Uterus (tissue), 3 donors: ENCODE measurements at regions not wholly inside any gene's neighbourhood (a gene's known extent, or its start where the extent isn't known, plus 50 kb on each side); places are given as distances from the start of the nearest gene placed in this dataset.

Source experiments
- DNase-seq, 2 donors: peaks; one replicate each; pipeline ENCODE4 v3.0.0-alpha.2; 2019 to 2020
- H3K27ac ChIP-seq, 2 donors: fragments of 200-600 bp; sonication (generic); 1 replicate in 1 of 2; 2 replicates in 1 of 2; pipeline ENCODE4 v1.5.1; 2016 to 2018
- H3K27me3 ChIP-seq, 2 donors: fragments of 200-600 bp; sonication (generic); one replicate each; pipeline ENCODE4 v1.5.1; 2018 to 2019; ENCODE audit warnings: control low read depth in 1 of 2
- H3K36me3 ChIP-seq, 2 donors: fragments of 200-600 bp; sonication (generic); one replicate each; pipeline ENCODE4 v1.5.1; 2019; ENCODE audit warnings: control low read depth in 1 of 2
- H3K4me1 ChIP-seq, 2 donors: fragments of 200-600 bp; sonication (generic); one replicate each; pipeline ENCODE4 v1.5.1; 2018 to 2019; ENCODE audit warnings: control low read depth in 1 of 2
- H3K4me3 ChIP-seq, 2 donors: fragments of 200-600 bp; sonication (generic); 1 replicate in 1 of 2; 2 replicates in 1 of 2; pipeline ENCODE4 v1.5.1; 2018 to 2019; ENCODE audit warnings: mild to moderate bottlenecking in 1 of 2
- H3K9me3 ChIP-seq, 2 donors: fragments of 200-600 bp; sonication (generic); one replicate each; pipeline ENCODE4 v1.5.1; 2019; ENCODE audit warnings: control low read depth in 1 of 2
- POLR2A ChIP-seq, 2 donors: fragments of 450-650 bp; IDR thresholded peaks; one replicate each; pipeline ENCODE4 v1.6.1; 2016; ENCODE audit warnings: antibody characterized with exemption in 2 of 2, mild to moderate bottlenecking in 1 of 2, moderate library complexity in 1 of 2
- intact Hi-C: fragments of 100-400 bp; cut with DNase I; formaldehyde crosslinking; loops from one replicate; pipeline ENCODE4 v1.15.1; 2023; ENCODE audit warnings: low total_unique reads
- TF ChIP-seq, protein P1 (sequence below), 4 experiments: fragments of 200-600 bp in 2 of 4; fragments of 450-650 bp in 2 of 4; sonication (generic) in 2 of 4; IDR thresholded peaks; one replicate each; pipeline ENCODE4 v1.5.1; 2016 to 2019; ENCODE audit warnings: antibody characterized with exemption in 4 of 4, mild to moderate bottlenecking in 2 of 4, moderate library complexity in 1 of 4
- donor health status: DM: yes; HTN: yes; CAD: no.

DNA sequence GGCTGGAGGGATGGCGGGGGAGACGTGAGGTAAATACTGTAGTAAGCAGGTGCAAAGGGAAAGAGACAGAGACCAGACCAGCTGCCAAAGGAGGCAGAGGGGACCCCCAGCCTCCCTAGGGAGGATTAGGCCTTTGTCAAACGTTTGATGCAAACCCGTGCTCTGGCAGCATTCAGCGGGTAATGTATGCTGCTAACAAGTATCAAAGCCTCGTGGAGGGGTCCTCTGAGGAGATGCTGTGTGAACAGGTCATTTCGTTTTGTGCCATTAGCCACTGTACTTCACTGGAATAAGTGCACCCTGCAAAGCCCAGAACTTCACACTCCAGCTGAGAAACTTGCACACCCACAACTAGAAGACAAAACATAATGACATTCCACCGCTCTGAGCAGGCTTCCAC lies 644.5 kb downstream of the NPHP4 start:
- no peaks in the 10 kb centered on the region for H3K27me3 ChIP-seq
- no peak overlapping the region for H3K4me3 ChIP-seq
- intact Hi-C loops = no loop called here
- H3K4me1 ChIP-seq = no peaks in the 10 kb centered on the region
- TF ChIP-seq, protein P1, sequence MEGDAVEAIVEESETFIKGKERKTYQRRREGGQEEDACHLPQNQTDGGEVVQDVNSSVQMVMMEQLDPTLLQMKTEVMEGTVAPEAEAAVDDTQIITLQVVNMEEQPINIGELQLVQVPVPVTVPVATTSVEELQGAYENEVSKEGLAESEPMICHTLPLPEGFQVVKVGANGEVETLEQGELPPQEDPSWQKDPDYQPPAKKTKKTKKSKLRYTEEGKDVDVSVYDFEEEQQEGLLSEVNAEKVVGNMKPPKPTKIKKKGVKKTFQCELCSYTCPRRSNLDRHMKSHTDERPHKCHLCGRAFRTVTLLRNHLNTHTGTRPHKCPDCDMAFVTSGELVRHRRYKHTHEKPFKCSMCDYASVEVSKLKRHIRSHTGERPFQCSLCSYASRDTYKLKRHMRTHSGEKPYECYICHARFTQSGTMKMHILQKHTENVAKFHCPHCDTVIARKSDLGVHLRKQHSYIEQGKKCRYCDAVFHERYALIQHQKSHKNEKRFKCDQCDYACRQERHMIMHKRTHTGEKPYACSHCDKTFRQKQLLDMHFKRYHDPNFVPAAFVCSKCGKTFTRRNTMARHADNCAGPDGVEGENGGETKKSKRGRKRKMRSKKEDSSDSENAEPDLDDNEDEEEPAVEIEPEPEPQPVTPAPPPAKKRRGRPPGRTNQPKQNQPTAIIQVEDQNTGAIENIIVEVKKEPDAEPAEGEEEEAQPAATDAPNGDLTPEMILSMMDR (IDR thresholded peaks at IDR 0.05) = no peak
- no peak for TF ChIP-seq POLR2A (IDR thresholded peaks at IDR 0.05)
- no peak for DNase-seq
- H3K27ac ChIP-seq = no peak overlapping the region
- no peaks in the 10 kb centered on the region for H3K9me3 ChIP-seq
- H3K36me3 ChIP-seq = no peaks in the 10 kb centered on the region

DNA sequence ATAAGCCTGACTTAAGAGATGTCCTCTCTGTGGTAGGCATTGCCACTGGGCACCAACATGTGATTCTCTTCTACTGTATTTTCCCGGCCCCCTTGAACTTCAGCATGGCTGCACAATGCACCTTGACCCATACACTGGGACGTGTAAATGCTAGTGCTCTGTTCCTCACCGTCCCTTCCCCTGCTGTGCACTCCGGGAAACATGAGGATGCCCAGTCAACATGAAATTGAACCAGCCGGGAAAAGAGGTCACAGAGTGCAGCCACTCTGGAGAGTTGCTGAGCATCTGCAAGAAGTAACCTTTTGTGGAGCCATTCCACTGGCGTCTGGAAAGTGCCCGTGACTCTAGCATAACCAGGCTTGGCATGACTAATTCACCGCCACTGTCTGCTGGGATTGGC lies 646.7 kb downstream of the NPHP4 start:
- no peaks in the 10 kb centered on the region for H3K4me1 ChIP-seq
- no peak for TF ChIP-seq POLR2A (IDR thresholded peaks at IDR 0.05)
- TF ChIP-seq, protein P1 (IDR thresholded peaks at IDR 0.05) = no peak
- no peaks in the 10 kb centered on the region for H3K9me3 ChIP-seq
- no peaks in the 10 kb centered on the region for H3K36me3 ChIP-seq
- no peak for DNase-seq
- H3K4me3 ChIP-seq = no peak overlapping the region
- H3K27ac ChIP-seq = no peak overlapping the region
- intact Hi-C loops = no loop called here
- H3K27me3 ChIP-seq = no peaks in the 10 kb centered on the region

DNA sequence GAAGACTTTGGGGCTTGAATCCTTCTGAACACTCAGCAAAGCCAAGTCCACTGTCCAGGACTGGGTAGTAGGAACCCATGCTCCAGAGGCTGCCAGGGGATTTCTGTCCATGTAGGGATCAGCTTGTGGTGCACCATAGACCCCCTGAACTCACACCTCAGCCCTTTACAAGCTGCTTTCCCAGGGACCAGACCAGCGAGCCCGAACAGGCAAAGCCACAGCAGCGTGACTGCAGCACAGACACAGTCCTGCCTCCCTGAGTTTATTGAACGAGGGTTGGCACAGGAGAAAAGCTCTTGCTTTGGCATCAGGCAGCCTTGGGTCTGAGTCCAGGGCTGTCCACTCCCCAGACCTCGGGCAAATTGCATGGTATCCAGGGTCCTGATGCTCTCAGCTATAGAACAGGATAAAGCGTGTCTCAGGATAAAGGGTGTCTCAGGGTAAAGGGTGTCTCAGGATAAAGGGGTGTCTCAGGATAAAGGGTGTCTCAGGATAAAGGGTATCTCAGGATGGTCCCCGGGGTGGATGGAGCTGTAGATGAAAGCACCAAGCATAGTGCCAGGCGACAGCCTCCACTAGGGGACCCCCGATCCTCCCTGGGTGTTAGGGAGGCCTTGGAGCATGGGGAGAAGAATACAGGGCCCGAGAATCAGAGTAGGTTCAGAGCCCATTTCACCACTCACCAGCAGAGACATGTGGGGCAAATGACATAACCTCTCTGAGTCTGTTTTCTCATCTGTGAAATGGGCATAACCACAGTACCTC lies 648.8 kb downstream of the NPHP4 start:
- Histone ChIP-seq H3K36me3 (no peaks in the 10 kb centered on the region), H3K27me3 (no peaks in the 10 kb centered on the region), H3K4me3 (no peak overlapping the region), H3K9me3 (no peaks in the 10 kb centered on the region), H3K27ac (no peak overlapping the region), H3K4me1 (no peaks in the 10 kb centered on the region)
- TF ChIP-seq POLR2A (IDR thresholded peaks at IDR 0.05) = no peak
- TF ChIP-seq, protein P1 (IDR thresholded peaks at IDR 0.05) = no peak
- intact Hi-C loops = no loop called here
- no peak for DNase-seq

DNA sequence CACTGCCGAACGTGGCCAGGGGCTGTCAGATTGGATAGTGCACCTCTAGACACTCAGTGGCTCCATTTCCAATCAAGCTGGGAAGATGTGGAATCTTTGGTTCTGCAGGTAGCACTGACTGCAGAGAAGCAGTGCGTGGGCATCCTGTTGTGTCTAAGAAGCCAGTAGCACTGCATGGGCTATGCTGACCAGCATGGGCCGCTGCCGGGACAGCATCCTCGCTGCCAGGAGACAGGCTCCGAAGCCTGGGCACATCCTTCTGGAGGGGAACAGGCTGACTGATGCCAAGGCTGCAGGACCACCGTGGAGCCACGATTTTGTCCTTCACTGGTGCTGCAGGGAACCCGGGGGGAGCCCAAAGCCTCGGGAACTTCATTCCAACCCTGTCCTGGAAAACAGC lies 649.4 kb downstream of the NPHP4 start:
- no peak for DNase-seq
- Histone ChIP-seq H3K27me3 (no peaks in the 10 kb centered on the region), H3K9me3 (no peaks in the 10 kb centered on the region), H3K27ac (no peak overlapping the region), H3K36me3 (no peaks in the 10 kb centered on the region), H3K4me1 (no peaks in the 10 kb centered on the region), H3K4me3 (no peak overlapping the region)
- intact Hi-C loops = no loop called here
- TF ChIP-seq, protein P1 (IDR thresholded peaks at IDR 0.05) = no peak
- no peak for TF ChIP-seq POLR2A (IDR thresholded peaks at IDR 0.05)

DNA sequence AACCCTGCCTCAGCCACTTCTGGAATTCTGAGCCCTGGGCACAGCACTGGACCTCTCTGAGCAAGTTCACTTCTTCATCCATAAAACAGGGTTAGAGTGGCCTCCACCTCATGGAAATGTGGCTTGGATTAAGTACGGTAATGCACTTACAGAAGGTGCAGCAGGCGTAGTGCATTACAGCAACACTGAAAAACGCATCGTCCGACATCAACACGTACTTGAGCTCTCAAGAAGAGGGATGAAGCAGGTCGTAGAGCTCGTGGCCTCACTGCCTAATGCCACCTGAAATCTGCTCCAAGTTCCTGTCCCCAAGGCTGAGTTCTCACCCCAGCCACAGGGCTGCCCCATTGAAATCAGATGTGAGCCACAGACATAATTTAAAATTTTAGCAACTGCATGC lies 650.1 kb downstream of the NPHP4 start:
- Histone ChIP-seq H3K27me3 (no peaks in the 10 kb centered on the region), H3K27ac (no peak overlapping the region), H3K36me3 (no peaks in the 10 kb centered on the region), H3K4me1 (no peaks in the 10 kb centered on the region), H3K4me3 (no peak overlapping the region), H3K9me3 (no peaks in the 10 kb centered on the region)
- TF ChIP-seq POLR2A (IDR thresholded peaks at IDR 0.05) = no peak
- TF ChIP-seq, protein P1 (IDR thresholded peaks at IDR 0.05) = no peak
- no peak for DNase-seq
- intact Hi-C loops = no loop called here
